Coronary artery (tissue), 2 donors: ENCODE measurements at regions not wholly inside any gene's neighbourhood (a gene's known extent, or its start where the extent isn't known, plus 50 kb on each side); places are given as distances from the start of the nearest gene placed in this dataset.

Source experiments
- DNase-seq: peaks from one replicate; pipeline ENCODE4 v3.0.0-alpha.2; 2017; ENCODE audit warnings: low spot score
- H3K27ac ChIP-seq, 2 donors: fragments of 200-600 bp; sonication (generic); one replicate each; pipeline ENCODE4 v1.5.1; 2016 to 2019
- H3K4me3 ChIP-seq: fragments of 200-600 bp; sonication (generic); 2 replicates; pipeline ENCODE4 v1.5.1; 2016; ENCODE audit warnings: mild to moderate bottlenecking, moderate library complexity
- TF ChIP-seq, protein P1 (sequence below): fragments of 200-600 bp; sonication (generic); IDR thresholded peaks from one replicate; pipeline ENCODE4 v1.5.1; 2019; ENCODE audit warnings: antibody characterized with exemption

DNA sequence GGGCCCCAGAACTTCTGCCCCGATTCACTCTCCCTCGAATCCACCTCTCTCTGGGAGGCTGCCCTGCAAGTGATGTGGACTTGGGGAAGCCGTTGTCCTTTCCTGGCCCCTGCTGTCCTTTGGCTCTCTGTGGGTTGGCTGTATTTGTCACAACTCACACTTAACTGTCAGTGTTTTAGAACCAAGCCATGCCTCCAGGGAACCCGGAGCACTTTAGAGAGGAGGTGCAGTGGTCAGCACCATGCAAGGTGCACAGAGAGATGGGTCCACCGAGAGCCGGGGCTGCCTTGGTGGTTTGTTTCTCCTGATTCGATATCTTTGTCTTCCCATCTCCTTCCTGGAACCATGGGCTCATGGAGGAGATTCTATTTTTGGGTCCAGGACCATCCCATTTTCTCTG lies 129.5 kb upstream of the RTL1 start:
- Histone ChIP-seq H3K27ac (no peak overlapping the region), H3K4me3 (no peak overlapping the region)
- peak; percentile 40 for DNase-seq
- TF ChIP-seq, protein P1, sequence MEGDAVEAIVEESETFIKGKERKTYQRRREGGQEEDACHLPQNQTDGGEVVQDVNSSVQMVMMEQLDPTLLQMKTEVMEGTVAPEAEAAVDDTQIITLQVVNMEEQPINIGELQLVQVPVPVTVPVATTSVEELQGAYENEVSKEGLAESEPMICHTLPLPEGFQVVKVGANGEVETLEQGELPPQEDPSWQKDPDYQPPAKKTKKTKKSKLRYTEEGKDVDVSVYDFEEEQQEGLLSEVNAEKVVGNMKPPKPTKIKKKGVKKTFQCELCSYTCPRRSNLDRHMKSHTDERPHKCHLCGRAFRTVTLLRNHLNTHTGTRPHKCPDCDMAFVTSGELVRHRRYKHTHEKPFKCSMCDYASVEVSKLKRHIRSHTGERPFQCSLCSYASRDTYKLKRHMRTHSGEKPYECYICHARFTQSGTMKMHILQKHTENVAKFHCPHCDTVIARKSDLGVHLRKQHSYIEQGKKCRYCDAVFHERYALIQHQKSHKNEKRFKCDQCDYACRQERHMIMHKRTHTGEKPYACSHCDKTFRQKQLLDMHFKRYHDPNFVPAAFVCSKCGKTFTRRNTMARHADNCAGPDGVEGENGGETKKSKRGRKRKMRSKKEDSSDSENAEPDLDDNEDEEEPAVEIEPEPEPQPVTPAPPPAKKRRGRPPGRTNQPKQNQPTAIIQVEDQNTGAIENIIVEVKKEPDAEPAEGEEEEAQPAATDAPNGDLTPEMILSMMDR: no peak

DNA sequence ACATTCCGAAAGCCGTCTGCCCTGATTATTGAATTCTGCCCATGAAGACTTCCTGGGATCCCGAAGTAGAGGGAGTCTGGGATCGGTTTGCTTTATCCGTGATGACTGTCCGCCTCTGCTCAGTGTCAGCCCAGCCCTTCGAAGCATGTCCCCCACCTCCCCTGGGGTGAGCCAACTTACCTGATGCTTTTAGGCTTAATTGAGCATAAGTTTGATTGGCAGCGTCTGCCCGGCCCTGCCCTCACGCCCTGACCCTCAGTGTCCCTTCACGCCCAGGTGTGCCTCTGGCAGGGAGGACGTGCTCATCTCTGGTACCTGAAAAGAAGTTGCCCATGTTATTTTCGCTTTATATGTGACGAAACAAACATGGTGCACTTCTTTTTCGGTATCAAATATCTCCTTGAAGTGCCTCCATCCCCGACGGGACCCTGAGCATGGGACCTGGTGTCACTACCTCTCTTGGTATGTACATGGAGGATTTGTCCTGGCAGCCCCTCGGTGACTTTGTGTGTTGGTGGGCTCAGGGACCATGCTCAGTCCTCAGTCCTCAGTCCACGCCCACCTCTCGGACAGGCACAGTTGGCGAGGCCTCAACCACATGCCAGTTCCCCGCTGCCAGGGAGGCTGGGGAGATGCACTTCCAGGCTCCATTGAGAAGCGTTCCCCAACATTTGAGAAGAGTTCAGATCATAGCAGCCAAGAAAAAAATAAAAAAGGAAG lies 130.1 kb upstream of the RTL1 start:
- Histone ChIP-seq H3K27ac (no peak overlapping the region), H3K4me3 (no peak overlapping the region)
- TF ChIP-seq, protein P1: no peak
- peak; percentile 58 for DNase-seq

DNA sequence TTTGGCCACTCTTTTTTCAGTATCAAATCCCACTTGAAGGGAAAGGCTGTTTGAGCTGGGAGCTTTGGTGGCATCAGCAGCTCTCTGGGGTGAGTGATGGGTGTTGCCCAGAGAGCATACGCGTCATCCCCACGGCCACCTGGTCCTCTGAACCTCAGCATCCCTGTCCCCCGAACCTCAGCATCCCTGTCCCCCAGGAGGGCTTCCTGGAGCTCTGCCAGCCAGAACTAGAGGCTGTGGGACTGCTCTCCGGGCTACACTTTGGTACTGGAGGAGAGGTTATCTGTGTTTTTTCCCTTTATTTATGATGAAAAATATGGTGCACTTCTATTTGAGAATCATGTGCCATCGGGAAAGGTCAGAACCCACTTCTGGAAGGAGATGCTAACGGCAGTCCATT lies 131.5 kb upstream of the RTL1 start:
- Histone ChIP-seq H3K4me3 (no peak overlapping the region), H3K27ac (no peak overlapping the region)
- peak; percentile 36 for DNase-seq
- TF ChIP-seq, protein P1: no peak

DNA sequence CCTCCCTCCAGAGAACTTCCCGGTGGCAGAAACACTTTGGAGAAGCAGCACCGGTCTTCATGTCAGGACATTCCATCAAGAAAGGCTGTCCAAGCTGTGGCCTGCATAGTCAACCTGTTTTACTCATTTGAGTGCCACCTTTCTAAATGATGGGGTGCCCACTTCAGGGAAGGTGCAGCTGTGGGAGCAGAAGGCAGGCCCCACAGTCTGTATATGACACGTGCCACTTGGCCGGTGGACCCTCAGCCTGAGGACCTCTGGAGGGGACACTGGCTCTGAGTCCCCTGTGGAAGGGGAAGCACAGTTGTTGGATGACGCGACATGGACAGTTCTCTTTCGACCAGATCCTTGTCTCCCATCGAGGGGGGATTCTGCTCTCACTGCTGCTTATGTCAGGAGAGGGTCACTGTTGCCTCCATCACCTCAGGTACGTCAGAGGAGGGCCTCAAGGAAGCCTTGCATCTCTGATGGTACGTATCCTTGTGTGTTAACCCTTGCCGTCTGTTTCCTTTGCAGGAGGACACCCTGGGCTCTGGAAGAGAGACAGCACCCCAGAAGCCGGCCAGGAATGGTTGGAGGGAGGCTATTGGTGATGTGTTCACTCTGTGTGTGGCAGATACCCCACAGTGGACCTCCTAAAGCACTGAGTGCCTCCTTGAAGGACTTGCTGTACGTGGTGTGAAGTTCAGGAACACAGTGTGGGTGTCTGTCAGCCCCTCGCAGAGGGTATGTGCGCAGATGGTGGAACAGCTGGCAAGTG lies 132.1 kb upstream of the RTL1 start:
- TF ChIP-seq, protein P1: no peak
- Histone ChIP-seq H3K27ac (no peak overlapping the region), H3K4me3 (no peak overlapping the region)
- DNase-seq: peak; percentile 63

DNA sequence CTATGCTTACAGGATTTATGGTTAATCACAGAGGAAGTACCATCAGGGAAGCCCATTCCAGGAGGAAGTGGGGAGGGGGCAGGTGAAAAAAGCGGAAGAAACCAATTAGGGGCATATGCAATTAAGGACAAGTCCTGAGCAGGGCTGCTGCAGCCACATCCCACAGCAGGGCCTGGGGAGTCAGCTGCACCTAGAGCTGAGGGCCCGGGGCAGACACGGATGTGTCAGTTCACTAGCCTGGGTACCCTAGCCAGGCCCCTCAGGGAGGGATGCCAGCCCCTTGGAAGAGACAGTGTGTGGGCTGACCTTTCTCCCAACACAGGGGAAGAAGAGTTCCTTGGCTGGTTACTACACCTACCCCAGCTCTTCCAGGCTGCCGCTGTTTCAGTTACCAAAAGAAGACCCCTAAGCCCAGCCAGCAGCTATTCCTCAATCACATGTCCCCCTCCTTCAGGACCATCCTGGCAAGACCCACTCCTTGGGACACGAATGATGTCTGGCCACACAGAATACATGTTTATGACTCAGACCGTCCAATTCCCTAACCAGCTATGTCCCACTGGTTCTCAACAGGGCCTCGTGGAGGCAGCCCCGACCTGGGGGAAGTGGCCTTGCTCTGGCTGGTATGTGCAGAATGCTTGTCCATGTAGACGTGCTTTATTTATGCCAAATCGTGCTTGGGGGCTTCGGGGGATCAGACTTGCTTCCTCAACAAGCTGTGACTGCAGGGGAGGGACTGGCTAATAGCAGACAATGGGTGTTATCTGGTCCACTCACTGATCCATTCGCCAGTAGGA lies 133.7 kb upstream of the RTL1 start:
- TF ChIP-seq, protein P1: no peak
- Histone ChIP-seq H3K4me3 (no peak overlapping the region), H3K27ac (no peak overlapping the region)
- peak; percentile 49 for DNase-seq

DNA sequence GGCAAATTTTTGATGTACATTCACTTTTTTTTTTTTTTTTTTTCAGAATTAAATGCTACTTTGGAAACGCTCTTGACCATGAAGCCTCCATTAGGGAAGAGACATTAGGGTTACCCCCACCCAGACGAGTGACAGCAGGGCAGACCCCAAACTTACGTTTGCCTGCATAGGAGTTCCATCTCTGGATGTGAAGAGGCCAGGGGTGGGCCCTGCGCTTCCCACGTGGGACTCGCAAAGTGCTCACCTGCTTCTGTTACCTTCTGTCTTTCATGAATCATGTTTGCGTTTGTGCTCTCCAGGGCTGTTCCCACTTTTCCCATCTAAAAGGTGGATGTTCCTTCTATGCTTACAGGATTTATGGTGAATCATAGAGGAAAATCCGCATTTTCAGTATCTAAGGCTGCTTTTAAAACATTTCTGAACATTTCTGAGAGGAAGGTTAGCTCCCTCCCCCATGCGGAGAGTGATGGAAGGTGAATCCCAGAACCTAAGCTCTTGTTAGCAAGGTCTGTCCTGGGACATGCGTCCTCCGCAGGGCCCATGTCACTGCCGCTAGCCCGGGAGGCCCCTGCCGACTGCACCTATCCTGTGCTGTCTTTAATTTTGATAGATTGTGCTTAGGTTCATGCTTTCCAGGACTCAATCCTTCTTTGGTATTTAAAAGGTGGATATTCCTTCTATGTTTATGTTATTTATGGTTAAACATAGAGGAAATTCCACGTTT lies 135.7 kb upstream of the RTL1 start:
- H3K27ac ChIP-seq: no peak overlapping the region
- no peak for DNase-seq
- TF ChIP-seq, protein P1: no peak
- no peak overlapping the region for H3K4me3 ChIP-seq
